GM20000 (cell line): ENCODE measurements at regions not wholly inside any gene's neighbourhood (a gene's known extent, or its start where the extent isn't known, plus 50 kb on each side); places are given as distances from the start of the nearest gene placed in this dataset.

Source experiments
- DNase-seq: peaks from one replicate; pipeline ENCODE4 v3.0.0; 2012; ENCODE audit warnings: low spot score
- CTCF ChIP-seq: IDR thresholded peaks from 2 replicates; pipeline ENCODE4 v1.5.1; 2012; ENCODE audit warnings: mild to moderate bottlenecking, control low read depth; ENCODE audit errors: extremely low read depth, missing control alignments

DNA sequence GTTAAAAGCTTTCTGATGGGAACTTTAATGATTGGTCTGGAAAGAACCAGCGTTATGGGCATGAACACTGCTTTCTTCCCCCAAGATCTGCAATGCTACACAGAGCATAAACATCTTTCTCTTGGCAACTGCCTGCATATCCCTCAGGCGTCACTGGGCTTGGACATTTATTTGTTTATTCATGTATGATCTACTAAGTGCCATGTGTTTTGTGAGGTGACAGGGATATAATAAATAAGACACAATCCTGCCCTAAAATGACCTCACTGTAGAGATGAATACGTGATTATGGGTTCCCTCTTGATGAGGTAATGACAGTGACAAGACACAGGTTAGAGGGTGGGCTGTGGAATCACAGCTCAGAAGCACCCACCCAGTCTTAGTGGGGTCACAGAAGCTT, 485.3 kb downstream of the PDCD6IP start:
- DNase-seq = no peak

DNA sequence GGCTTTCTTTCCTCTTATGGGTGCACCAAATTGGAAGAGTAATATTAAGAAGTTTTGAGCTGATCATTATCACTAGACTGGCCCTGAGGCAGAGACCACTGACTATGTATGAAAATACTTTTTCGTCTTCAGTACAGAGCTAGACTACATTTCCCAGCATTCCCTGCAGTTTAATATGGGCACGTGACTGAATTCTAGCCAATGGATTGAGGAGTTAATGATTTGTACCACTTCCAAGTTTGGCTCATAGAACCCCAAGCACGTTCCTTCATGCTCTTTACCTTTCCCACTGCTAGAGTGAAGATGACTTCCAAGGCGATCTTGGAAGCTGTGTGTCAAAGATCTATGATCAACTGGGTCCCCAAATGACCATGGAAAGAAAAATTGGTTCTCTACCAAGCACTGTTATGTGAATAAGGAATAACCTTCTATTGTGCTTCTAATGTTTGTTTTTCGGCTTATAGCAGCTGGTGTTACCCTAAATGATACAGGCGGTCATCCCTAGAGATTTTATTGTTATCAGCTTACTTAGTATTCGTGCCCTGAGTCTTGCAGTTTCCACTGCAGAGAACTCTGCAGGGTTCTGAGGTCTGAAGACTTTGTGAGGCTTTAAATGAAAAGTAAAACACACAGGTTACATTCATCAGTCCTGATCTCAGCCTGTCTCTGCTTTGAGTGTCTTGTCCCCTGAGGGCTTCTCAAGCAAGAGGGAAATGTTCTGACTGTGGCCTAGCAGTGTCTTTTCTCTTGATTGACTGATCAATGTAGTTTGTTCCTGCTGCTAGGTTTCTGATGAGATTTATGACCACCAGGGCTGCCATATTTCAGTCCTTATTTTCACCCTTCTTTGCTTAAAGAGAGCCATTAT, 486.8 kb downstream of the PDCD6IP start:
- TF ChIP-seq CTCF = no peak
- no peak for DNase-seq

More for the DNA sequence above, 485.3 kb downstream of the PDCD6IP start:
- TF ChIP-seq CTCF = no peak

GRCh38 chr3:34285827-34286188, 487.4 kb downstream of the PDCD6IP start:
- TF ChIP-seq CTCF = no peak
- no peak for DNase-seq

DNA sequence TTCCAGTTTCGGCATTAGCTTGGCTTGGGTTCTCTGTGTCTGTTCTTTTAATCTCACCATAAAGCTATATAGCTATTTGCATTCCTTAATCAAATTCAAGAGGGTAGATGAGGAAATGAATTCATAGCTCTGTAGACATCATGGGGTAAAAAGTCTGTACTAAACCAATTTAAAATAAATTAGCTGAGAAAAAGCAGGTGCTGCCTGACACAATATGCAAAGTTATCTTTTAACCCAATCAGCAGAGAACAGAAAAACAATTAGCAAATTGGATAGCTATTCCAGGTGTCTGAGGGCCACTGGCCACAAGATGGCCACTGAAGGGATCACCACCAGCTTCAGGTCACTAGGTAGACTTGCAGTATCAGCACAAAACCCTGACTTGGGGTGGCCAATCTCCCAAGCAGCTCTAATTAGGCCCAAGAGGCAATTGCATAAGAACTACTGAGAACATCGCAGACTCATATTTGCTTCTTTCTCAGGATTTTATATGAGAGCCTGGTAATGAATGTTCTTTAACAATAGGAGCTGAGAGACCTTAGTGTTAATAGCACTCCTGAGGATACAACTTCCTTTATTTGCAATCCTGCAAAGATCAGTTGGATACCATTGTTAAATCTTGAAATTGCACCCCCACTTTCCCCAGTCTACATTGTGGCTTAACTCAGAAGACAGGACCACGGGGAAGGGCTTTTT, 494.3 kb downstream of the PDCD6IP start:
- no peak for DNase-seq
- TF ChIP-seq CTCF = no peak

DNA sequence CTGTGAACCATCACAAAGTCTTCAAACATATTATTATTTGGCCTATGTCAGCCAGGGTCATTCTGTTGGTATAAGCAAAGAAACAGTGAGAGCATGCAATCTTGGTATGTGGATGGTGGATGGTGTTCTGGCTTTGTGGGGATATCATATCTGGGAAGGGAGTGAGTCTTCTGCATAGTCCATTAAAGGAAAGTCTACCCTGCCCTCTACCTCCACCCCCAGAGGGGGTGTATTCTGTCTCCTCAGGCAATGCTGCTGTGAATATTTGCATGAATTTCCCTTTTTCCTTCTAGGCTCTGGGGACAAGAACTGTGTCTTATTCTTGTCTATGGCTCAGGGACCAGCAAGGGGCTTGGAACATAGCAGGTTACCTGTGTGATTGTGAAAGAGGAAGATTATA, 495.8 kb downstream of the PDCD6IP start:
- no peak for DNase-seq
- no peak for TF ChIP-seq CTCF

- DNase-seq = no peak
- TF ChIP-seq CTCF = no peak
These were observed 498.4 kb downstream of the PDCD6IP start for GRCh38 chr3:34296796-34297195.

- no peak for DNase-seq
- no peak for TF ChIP-seq CTCF
These were observed 500.2 kb downstream of the PDCD6IP start for GRCh38 chr3:34298653-34299052.
